SH-SY5Y (cell line): ENCODE measurements at regions not wholly inside any gene's neighbourhood (a gene's known extent, or its start where the extent isn't known, plus 50 kb on each side); places are given as distances from the start of the nearest gene placed in this dataset.

ENCODE experiments used
- GATA2 ChIP-seq: IDR thresholded peaks from 2 replicates; pipeline ENCODE4 v1.6.1; 2011; ENCODE audit warnings: mild to moderate bottlenecking, low read depth, low read length
- GATA3 ChIP-seq: IDR thresholded peaks from 2 replicates; pipeline ENCODE4 v1.6.1; 2011; ENCODE audit warnings: low read depth, mild to moderate bottlenecking, low read length, moderate library complexity

DNA sequence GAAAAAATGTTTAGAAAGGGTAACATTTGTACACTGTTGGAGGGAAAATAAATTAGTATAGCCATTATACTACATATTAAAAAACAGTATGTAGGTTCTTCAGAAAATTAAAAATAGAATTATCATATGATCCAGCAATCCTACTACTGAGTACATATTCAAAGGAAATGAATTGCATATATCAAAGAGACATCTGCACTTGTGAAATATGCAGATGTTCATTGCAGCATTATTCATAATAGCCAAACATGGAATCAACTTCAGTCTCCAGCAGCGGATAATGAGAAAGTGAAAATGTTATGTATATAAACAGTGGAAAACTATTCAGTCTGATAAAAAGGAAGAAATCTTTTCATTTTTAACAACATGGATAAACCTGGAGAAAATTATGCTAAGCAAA lies 695.5 kb downstream of the SLCO4C1 start:
- TF ChIP-seq GATA2 = no peak
- TF ChIP-seq GATA3 = no peak
